ENCODE measurements at regions not wholly inside any gene's neighbourhood (a gene's known extent, or its start where the extent isn't known, plus 50 kb on each side); places are given as distances from the start of the nearest gene placed in this dataset.
"Not testable (repeated sequence)": the region's sequence is repeated elsewhere in the genome, so short reads cannot be mapped to it uniquely, and the experiment has no call there.

GRCh38 chr6:2307799-2308198 is 62.4 kb upstream of the GMDS start:
- no peak overlapping the region for H3K27ac Mint-ChIP-seq
- H3K36me3 Mint-ChIP-seq (ENCODE audit: low read depth), result no peaks in the 10 kb centered on the region
- no peaks in the 10 kb centered on the region for H3K4me1 Mint-ChIP-seq (ENCODE audit: low read depth)
- no peak overlapping the region for H3K4me3 Mint-ChIP-seq
- H3K9me3 Mint-ChIP-seq, result peaks cover 10% of the 10 kb centered on the region
- H3K27me3 Mint-ChIP-seq, result no peaks in the 10 kb centered on the region

GRCh38 chr6:2305951-2306350 is 60.5 kb upstream of the GMDS start:
- no peak overlapping the region for H3K4me3 Mint-ChIP-seq
- H3K36me3 Mint-ChIP-seq (ENCODE audit: low read depth), result no peaks in the 10 kb centered on the region
- no peaks in the 10 kb centered on the region for H3K27me3 Mint-ChIP-seq
- no peaks in the 10 kb centered on the region for H3K4me1 Mint-ChIP-seq (ENCODE audit: low read depth)
- no peak overlapping the region for H3K27ac Mint-ChIP-seq
- peaks cover 18% of the 10 kb centered on the region for H3K9me3 Mint-ChIP-seq

GRCh38 chr6:2302482-2302881 is 57.1 kb upstream of the GMDS start:
- not testable (repeated sequence) for H3K27me3 Mint-ChIP-seq; H3K27ac Mint-ChIP-seq; H3K4me1 Mint-ChIP-seq (ENCODE audit: low read depth); H3K4me3 Mint-ChIP-seq
- H3K9me3 Mint-ChIP-seq, result peaks cover 39% of the 10 kb centered on the region
- H3K36me3 Mint-ChIP-seq (ENCODE audit: low read depth), result peaks cover 25% of the 10 kb centered on the region

GRCh38 chr6:2296781-2297180 is 51.4 kb upstream of the GMDS start:
- peaks cover 39% of the 10 kb centered on the region for H3K36me3 Mint-ChIP-seq (ENCODE audit: low read depth)
- H3K27me3 Mint-ChIP-seq, result no peaks in the 10 kb centered on the region
- H3K9me3 Mint-ChIP-seq, result peaks cover 57% of the 10 kb centered on the region
- H3K4me1 Mint-ChIP-seq (ENCODE audit: low read depth), result no peaks in the 10 kb centered on the region
- H3K4me3 Mint-ChIP-seq, result no peak overlapping the region
- H3K27ac Mint-ChIP-seq, result no peak overlapping the region
